GM19238 (cell line): ENCODE measurements at regions not wholly inside any gene's neighbourhood (a gene's known extent, or its start where the extent isn't known, plus 50 kb on each side); places are given as distances from the start of the nearest gene placed in this dataset.
"Not testable (repeated sequence)": the region's sequence is repeated elsewhere in the genome, so short reads cannot be mapped to it uniquely, and the experiment has no call there.

Experiments used
- DNase-seq: peaks from one replicate; pipeline ENCODE4 v3.0.0; 2011; ENCODE audit warnings: low spot score; ENCODE audit not compliant: insufficient read length

DNA sequence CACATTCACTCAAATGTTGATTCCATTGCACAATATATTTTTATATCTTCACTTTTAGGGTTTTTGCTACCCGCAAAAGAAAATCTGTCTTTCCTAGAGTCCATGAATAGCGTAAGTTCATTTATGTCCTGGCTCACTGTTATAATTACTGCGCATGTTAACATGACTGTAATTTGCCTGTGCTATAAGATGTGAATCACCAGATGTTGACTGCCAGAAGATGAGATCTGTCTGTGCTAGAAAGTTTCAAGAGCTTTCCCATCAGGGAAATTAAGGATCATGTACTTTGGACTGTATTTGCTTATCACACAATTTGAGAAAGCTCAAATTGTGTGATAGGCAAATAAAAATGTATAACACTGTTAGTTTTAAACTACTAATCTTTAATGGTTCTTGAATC, 322.5 kb downstream of the CHL1 start:
- no peak for DNase-seq

DNA sequence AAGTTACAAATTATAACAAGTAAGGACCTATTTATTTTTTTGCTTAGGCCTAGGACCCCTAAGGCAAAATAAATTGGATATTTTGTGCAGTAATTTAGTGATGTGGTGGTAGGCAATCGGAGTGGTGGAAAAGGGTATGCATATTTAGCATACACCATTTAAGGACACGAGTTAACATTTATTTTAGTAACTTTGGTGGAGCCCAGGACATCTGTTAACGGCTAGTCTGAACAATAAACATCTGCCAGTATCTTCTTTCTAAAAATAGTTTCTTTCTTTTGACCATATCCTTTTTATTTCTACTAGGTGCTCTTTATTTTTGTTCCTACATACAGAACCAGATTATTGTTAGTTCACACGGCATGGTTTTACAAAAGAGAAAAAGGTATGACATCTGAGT, 326.3 kb downstream of the CHL1 start:
- no peak for DNase-seq

DNA sequence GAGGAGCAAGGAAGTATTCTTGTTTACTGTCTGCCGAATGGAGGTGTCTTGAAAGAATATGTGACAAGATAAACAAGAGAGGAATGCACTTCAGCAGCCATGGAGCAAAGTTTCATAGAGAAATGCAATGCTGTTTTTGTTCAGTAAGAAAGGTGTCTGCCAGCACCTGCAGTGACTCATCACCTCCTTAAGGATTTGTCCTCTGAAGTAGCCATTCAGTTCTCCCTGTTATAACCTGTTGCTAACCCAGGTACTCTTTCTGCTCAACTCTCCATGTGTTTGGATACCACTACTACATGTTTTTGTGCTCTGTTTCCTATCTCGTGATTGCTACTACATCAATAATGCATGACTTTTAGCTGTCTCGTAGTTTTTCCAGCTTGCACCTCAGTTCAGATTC, 328.9 kb downstream of the CHL1 start:
- DNase-seq = no peak

DNA sequence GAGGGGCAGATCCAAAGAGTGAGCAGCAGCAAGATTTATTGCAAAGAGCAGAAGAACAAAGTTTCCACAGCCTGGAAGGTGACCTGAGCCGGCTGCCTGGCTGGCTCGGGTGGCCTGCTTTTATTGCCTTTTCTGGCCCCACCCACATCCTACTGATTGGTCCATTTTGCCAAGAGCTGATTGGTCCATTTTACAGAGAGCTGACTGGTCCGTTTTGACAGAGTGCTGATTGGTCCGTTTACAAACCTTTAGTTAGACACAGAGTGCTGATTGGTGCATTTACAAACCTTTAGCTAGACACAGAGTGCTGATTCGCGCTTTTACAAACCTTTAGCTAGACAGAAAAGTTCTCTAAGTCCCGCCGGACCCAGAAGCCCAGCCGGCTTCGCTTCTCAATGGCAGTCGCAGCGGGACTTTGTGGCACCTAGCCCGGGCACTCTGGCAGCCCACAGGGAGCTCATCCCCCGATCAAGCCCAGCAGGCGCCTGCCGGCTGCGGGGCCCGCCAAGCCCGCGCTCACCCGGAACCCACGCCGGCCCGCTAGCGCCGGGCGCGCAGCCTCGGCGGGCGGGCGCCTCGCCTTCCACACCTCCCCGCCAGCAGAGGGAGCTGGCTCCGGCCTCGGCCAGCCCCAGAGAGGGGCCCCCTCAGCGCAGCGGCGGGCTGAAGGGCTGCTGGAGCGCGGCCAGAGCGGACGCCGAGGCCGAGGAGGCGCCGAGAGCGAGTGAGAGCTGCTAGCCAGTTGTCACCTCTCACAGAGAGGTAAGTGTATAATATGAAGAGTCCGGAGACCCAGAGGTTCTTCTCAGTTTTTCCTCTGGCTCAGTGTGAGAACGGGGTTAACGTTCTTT, 339.2 kb downstream of the CHL1 start:
- DNase-seq = no peak

DNA sequence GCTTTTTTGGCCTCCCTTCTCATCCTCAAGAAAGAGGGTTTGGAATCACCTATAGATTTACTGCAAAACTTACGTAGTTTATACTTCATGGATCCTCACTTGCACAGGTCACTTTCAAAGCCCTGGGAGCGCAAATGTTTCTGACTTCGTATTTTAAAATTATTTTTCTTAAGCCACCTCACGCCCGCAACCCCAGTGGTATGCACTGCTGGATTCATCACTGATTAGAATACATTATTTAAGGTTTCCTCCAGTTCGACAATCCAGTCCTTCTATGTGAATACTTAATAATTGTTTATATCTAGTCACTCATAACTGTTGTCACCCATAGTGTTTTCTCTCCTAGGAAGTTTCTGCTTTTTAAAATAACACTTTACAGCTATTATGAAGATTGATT, 339.9 kb downstream of the CHL1 start:
- DNase-seq = no peak

DNA sequence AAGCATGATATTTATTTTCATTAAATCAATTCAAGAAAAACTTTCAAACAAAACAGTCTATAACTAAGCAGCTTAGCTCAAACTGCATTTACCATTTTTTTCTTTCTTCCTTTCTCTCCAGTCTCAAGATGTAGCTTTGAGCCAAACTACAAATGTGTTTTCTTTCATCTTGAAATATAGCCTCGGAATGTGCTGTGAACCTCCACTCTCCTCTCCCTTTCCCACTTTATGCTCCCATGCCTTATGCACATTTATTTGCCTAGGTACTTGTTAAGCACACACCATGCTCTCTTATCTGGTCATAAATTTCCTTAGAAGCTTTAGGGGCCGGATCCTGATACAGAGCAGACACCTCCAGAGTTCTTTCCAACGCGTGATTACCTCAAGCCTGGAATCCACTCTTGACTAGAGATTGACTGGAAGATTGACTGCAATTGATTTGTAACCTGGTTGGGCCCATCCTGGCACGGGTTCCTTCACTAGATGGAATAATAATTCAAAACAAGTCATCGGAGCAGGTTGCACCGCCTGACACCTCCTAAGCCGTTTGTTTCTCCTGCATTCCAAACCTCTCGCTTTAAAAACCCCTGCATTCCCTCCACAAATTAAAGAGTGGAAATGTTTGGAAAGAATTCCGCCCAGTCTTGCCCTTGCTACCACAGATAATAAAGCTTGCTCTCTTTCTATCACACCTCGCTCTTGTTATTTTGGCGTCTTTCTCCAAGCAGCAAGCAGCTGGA, 344.7 kb downstream of the CHL1 start:
- no peak for DNase-seq

DNA sequence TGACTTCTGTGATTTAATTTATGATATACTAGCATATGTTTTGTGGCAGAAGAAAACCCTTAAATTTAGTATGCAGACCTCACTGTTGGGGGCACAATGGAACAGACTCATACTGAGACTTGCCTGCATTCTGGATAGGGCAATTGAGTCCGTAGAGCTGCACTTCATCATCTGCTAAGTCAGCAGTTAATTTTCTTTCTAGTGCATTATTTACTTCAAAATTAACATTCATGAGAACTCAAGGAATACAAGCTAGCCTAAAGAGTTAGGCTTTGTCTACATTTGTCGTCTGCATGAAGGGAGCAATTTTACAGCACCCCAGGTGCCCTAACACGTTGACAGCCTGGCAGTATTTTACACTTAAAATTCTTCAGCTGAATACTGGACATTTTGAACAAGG, 345.5 kb downstream of the CHL1 start:
- DNase-seq = no peak

DNA sequence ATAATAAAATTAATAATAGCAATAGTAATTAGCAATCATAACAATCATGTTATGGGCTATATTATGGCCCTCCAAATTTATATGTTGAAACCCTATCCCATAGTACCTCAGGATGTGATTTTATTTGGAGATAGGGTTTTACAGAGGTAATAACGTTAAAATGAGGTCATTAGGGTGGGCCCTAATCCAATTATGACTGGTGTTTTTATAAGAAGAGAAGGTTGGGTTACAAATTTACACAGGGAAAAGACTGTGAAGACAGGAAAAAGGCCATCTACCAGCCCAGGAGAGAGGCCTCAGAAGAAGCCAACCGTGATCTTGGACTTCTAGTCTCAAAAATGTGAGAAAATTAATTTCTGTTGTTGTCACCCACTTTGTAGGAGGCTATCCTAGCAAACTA, 353.1 kb downstream of the CHL1 start:
- no peak for DNase-seq

DNA sequence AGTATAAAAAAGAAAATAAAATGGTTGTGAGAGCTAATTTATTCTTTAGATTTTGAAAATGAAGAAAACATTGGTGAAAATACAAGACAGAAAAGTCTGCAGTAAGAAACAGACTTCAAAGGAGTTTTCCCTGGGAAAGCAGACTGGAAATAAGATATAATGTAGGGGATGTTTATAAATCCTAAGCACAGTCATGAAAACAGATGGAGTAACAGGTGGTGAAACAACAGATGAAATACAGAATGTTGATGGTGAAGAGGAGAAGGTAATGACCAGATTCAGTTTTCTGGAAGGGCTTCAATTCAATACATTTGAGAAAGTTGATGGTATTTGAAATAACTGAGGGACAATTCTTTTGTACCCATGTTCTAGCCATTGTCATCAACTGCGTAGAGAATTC, 353.9 kb downstream of the CHL1 start:
- no peak for DNase-seq

DNA sequence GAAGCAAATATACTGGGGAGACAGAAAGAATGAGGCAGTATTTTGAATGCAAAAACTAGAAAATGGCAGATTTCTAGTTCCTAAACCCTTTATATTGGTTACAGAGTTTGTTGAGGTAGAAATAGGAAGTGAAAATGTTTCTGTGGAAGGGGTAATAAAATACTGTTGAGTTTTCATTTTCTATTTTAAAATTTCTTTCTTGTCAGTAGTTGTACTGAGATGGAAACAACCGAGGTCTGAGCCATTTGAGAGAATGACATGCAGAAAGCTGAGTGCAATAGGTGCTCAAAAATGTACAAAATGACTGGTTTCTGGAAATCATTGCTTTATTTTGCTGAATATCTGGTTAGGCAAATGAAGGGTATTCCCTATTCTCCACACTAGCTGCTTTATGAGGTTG, 361.4 kb downstream of the CHL1 start:
- no peak for DNase-seq

DNA sequence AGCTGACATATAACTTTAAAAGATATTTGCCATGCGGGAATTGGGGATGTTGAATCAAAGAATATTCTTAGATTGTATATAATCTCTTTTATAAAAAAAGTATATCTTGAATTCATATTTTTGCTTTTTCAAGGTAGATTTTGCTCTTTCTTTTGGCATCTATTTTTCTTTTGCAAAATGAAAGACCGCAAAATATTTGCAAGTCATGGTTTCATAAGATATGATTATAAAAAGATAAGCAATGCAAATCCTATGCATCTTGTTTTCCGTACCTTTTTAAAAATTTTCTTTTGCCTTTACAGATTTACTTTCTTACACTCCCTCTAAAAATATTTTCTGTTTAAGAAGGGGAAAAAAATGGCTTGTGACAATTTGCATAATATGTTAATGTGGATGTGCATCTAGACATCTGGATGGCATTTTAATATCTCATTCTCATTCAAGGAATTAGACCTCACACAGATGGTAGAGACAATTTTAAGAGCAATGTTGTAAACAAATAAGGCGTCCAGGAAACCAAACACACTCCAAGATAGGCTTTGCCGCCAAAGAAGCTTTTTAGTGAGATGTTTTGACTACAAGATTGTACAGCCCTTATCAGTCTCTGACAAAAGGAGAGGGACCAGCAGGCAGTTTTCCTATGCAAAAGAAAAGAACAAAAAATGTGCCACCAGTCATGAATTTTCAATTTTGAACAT, 371.1 kb downstream of the CHL1 start:
- DNase-seq = no peak

DNA sequence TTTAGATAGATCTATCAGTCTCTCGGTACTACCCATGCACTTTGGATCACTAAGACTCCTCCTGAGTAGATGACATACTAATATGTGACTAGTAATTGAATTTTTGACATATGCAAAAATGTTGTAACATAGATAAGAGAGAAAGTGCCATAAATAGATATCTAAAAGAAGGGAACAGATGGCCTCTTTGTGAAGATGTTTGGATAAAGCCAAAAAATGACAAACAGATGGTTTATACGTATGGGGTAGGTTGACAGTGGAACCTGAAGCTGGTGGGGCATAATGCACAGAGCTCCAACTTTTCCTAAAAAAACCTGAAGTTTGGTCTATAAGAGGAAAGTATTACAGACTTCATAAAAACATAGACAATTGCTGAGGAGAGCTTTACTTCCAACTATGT, 383.0 kb downstream of the CHL1 start:
- not testable (repeated sequence) for DNase-seq

DNA sequence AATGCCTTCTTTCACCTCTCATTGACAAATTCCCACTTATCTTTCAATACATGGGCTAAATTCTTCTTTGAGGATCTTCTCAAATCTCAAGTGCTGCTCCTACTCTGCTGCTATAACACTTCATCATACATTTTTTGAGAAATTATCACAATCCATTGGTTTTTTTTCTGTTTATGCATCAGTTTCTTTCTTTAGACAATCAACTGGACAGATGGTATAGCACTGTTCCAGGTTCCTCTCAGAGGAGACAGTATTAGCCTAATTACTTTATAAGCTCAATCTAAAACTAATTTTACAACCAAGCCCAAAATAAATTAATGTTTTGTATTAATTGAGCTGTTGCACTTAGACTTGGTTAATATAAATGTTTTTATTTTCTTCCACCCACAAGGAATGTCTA, 392.5 kb downstream of the CHL1 start:
- DNase-seq = not testable (repeated sequence)

DNA sequence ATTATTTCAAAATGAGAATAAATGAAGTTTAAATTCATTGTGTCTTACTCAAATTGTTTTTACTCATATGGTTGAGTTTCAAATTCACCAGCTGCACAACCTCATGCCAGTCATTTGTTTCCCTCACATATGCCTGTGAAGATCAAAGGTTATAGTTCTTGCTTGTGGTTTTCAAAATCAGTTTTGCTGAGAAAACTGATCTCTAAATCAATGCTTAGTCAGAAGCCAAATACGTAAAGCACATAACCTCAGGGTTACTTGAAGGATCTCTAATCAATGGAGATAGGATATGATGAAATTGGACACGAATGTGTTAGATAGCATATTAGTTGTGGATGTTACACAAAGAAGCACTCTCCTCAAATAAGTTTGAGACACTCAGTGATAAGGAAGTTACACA, 400.7 kb downstream of the CHL1 start:
- DNase-seq = not testable (repeated sequence)

DNA sequence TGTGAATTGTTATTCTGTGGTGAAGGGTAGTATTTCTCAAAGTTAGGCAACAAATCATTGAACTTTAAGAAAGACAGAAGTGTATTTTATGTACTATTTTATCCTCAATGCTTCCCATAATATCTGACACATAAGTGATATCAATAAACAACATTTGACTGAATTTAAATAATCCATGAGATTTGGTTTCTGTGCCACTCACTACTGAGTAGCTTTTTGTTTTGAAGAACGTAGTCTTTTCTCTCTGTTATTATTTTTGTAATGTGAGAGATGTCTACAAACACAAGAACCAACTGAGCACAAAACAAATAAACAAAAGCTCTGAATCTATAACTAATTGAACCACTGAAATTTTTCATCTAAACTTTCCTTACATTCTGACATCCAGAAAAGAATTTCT, 401.2 kb downstream of the CHL1 start:
- DNase-seq = not testable (repeated sequence)

DNA sequence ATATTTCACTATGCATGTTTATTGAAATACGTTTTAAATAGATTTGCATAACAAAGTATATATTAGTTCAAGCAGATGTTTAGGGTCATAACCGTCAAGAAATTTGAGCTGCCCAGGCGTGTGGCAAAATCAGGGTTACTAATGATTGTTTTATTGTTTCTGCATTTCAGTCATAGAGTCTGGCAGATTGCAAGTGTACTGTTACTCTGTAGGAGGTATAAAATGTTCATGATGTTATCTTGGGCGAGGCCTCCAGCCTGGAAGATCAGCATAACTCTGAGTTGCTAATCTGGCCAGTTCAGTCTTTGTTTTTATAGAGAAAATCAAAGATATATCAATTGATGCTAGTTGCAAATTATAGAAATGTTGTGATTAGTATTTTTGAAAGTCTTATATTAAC, 410.9 kb downstream of the CHL1 start:
- DNase-seq = not testable (repeated sequence)

DNA sequence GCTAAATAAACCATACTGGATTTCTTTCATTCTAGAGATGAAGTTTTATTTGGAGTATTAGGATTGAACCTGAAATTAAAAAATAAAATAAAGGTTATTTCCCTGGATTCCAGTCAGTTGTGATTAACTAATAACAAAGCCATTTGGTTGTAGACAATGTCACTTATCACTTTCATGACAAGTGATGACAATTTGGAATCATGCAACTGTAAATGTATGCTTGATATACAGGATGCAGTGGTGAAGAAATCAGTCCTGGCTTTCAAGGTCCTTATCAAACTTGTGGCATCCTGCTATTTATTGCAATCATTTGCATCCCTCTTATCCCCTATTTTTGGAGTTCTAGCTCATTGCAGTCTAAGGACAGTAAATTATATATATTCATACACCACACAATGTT, 425.2 kb downstream of the CHL1 start:
- DNase-seq = no peak

DNA sequence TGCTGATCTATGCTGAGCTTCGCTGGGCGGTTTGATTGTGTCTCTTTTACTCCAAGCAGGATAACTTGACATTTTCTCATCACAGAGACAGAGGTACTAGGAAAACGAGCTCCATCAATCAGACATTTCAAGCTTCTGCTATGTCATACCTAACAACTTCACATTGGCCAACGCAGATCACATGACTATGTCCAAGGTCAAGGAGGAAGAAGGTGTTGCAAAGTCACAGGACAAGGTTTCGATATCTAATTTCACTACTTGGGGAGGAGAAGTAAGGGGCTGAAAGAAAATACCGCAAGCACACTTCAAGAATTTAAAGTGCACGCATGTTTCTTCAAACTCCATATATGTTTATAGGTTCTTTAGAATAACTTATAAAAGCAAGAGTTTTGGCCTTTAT, 425.8 kb downstream of the CHL1 start:
- no peak for DNase-seq

DNA sequence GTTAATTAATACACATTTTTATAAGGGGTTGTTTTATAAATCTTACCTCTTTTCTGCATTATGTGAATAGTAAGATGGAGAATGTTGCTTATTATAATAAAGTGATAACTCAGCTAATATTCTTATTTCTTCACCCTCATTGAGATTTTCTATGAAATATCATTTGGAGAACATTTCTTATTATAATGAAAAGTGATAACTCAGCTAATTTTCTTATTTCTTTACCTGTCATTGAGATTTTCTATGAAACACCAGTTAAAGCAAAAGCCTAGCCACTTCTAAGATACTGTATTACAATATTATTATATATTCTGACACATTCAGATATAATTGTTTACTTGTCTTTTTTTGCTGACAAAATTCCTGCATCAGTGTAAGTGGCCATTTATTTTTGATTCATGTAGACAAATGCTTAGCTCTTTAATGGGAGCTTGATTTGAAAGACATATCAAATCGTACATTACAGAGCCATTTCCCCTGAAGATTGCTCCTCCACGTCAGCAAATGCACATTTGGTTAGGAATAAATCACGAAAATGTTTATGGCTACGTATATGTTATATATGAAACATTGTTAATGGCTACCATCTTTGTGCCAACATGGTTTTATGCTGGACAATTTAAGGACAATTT, 427.5 kb downstream of the CHL1 start:
- no peak for DNase-seq

DNA sequence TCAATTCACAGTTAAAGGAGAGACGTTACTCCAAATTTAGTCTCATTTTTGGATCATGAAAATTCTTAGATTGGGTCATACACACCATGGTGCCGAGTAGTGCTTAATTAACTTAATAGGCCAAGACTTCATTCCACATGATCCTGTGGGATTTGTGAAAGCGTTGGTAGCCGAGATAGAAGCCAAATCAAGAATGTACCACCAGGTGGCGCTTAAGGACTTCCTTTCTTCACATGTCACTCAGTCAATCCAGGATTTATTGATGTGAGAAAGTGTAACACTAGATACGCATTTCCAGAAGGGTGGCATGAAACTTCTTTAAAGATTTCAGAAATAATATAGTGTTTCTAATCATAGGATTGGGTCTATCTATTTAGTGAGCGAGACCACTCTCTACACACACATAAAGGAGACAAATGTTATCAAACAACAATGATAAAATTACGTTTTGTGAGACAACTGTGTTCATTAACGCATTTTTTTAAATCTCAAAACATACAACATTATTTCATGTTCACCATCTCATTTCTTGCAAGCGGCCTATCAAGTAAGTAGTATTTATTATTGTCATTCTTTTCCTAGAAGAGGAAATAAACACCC, 436.1 kb downstream of the CHL1 start:
- DNase-seq = no peak

DNA sequence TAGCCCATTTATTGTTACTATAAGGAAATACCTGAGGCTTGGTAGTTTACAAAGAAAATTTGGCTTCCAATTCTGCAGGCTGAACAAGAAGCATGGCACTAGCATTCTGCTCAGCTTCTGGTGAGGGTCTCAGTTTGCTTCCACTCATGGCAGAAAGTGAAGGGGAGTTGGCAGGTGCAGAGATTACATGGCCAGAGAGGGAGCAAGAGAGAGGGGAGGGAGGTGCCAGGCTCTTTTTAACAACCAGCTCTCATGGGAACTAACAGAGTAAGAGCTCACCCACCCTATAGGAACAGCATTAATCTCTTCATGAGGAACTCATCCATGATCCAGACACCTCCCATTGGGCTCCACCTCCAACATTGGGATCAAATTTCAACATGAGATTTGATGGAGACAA, 437.9 kb downstream of the CHL1 start:
- no peak for DNase-seq
